Endothelial cell (in vitro differentiated cells): ENCODE measurements at regions not wholly inside any gene's neighbourhood (a gene's known extent, or its start where the extent isn't known, plus 50 kb on each side); places are given as distances from the start of the nearest gene placed in this dataset.

ENCODE experiments used
- DNase-seq: peaks from one replicate; pipeline ENCODE4 v3.0.0; 2021; ENCODE audit warnings: low spot score
- H3K27ac Mint-ChIP-seq: one replicate; pipeline ENCODE4 v1.8.0; 2021; ENCODE audit warnings: mixed read lengths, inconsistent platforms; ENCODE audit not compliant: unreplicated experiment
- H3K27me3 Mint-ChIP-seq: one replicate; pipeline ENCODE4 v1.8.0; 2021; ENCODE audit warnings: mild to moderate bottlenecking, moderate library complexity, mixed read lengths, inconsistent platforms; ENCODE audit not compliant: unreplicated experiment
- H3K36me3 Mint-ChIP-seq: one replicate; pipeline ENCODE4 v1.8.0; 2021; ENCODE audit warnings: mild to moderate bottlenecking, low read depth, mixed read lengths, inconsistent platforms; ENCODE audit not compliant: unreplicated experiment
- H3K4me1 Mint-ChIP-seq: one replicate; pipeline ENCODE4 v1.8.0; 2021; ENCODE audit warnings: mild to moderate bottlenecking, mixed read lengths, inconsistent platforms; ENCODE audit not compliant: unreplicated experiment
- H3K4me3 Mint-ChIP-seq: one replicate; pipeline ENCODE4 v1.8.0; 2021; ENCODE audit warnings: mild to moderate bottlenecking, mixed read lengths, inconsistent platforms; ENCODE audit not compliant: unreplicated experiment
- H3K9me3 Mint-ChIP-seq: one replicate; pipeline ENCODE4 v1.8.0; 2021; ENCODE audit warnings: mixed read lengths, inconsistent platforms; ENCODE audit not compliant: unreplicated experiment
- TF ChIP-seq, protein P1 (sequence below): fragments of 200-600 bp; sonication (generic); IDR thresholded peaks from one replicate; pipeline ENCODE4 v1.5.0; 2021; ENCODE audit warnings: antibody characterized with exemption; ENCODE audit not compliant: unreplicated experiment

DNA sequence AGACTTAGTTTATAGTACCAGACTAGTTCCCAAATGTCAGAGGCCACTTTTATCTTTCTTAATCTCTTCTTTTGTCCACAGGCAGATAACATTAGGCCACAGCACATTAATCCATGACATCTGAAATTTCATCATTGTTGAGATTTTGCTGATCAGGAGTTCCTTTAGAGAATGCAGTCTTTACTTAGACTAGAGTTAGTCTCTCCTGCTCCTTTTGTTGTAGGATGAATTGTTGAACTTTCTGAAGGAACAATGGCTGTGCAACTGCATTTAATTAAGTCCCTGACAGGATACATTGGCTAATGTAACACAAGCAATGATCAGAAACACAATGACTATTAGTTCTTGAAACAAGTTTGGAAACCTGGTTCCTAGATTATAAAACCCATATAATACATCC is 266.3 kb downstream of the PCDH20 start:
- peaks cover 11% of the 10 kb centered on the region for H3K4me1 Mint-ChIP-seq
- peaks cover 4% of the 10 kb centered on the region for H3K27me3 Mint-ChIP-seq
- H3K36me3 Mint-ChIP-seq: peaks cover 4% of the 10 kb centered on the region
- H3K4me3 Mint-ChIP-seq: no peak overlapping the region
- DNase-seq: no peak
- TF ChIP-seq, protein P1, sequence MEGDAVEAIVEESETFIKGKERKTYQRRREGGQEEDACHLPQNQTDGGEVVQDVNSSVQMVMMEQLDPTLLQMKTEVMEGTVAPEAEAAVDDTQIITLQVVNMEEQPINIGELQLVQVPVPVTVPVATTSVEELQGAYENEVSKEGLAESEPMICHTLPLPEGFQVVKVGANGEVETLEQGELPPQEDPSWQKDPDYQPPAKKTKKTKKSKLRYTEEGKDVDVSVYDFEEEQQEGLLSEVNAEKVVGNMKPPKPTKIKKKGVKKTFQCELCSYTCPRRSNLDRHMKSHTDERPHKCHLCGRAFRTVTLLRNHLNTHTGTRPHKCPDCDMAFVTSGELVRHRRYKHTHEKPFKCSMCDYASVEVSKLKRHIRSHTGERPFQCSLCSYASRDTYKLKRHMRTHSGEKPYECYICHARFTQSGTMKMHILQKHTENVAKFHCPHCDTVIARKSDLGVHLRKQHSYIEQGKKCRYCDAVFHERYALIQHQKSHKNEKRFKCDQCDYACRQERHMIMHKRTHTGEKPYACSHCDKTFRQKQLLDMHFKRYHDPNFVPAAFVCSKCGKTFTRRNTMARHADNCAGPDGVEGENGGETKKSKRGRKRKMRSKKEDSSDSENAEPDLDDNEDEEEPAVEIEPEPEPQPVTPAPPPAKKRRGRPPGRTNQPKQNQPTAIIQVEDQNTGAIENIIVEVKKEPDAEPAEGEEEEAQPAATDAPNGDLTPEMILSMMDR: no peak
- no peak overlapping the region for H3K27ac Mint-ChIP-seq
- H3K9me3 Mint-ChIP-seq: peaks cover 4% of the 10 kb centered on the region

GRCh38 chr13:61148691-61149315 is 266.8 kb downstream of the PCDH20 start:
- TF ChIP-seq, protein P1: no peak
- Mint-ChIP-seq H3K27ac (no peak overlapping the region), H3K4me1 (peaks cover 11% of the 10 kb centered on the region), H3K9me3 (peaks cover 5% of the 10 kb centered on the region), H3K36me3 (peaks cover 8% of the 10 kb centered on the region), H3K27me3 (peaks cover 4% of the 10 kb centered on the region), H3K4me3 (no peak overlapping the region)
- DNase-seq: no peak

GRCh38 chr13:61148211-61148610 is 267.4 kb downstream of the PCDH20 start:
- Mint-ChIP-seq H3K4me1 (peaks cover 11% of the 10 kb centered on the region), H3K36me3 (peaks cover 8% of the 10 kb centered on the region), H3K27me3 (peaks cover 4% of the 10 kb centered on the region), H3K9me3 (peaks cover 5% of the 10 kb centered on the region), H3K27ac (no peak overlapping the region), H3K4me3 (no peak overlapping the region)
- no peak for DNase-seq
- TF ChIP-seq, protein P1: no peak

- peaks cover 2% of the 10 kb centered on the region for H3K27me3 Mint-ChIP-seq
- TF ChIP-seq, protein P1: no peak
- peaks cover 5% of the 10 kb centered on the region for H3K9me3 Mint-ChIP-seq
- H3K4me3 Mint-ChIP-seq: no peak overlapping the region
- H3K36me3 Mint-ChIP-seq: peaks cover 8% of the 10 kb centered on the region
- peak overlapping the region; percentile 21 for H3K27ac Mint-ChIP-seq
- no peak for DNase-seq
- peaks cover 11% of the 10 kb centered on the region for H3K4me1 Mint-ChIP-seq
Observed at GRCh38 chr13:61146571-61146970, 269.1 kb downstream of the PCDH20 start.

DNA sequence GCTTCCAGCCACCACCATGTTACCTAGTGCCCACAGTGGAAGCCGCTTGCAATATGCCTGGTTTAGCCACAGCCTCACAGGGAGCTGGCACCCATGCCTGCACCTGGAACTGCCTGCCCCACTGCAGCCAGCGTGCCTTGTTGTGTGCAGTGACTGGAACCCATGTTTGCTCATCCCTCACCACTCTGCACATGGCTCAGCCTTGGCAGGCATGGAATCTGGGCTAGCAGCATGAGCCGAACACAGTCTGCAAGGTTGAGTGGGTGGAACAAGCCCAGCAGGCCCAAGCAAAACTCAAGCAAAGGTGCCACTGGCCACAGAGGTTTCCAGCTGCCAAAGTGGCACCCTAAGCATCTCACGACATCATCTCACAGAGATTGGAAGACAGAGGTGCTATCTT is 269.5 kb downstream of the PCDH20 start:
- Mint-ChIP-seq H3K27me3 (peaks cover 2% of the 10 kb centered on the region), H3K27ac (no peak overlapping the region), H3K4me3 (no peak overlapping the region), H3K9me3 (peaks cover 5% of the 10 kb centered on the region), H3K36me3 (peaks cover 8% of the 10 kb centered on the region), H3K4me1 (peaks cover 11% of the 10 kb centered on the region)
- TF ChIP-seq, protein P1: no peak
- no peak for DNase-seq
